ENCODE measurements at regions not wholly inside any gene's neighbourhood (a gene's known extent, or its start where the extent isn't known, plus 50 kb on each side); places are given as distances from the start of the nearest gene placed in this dataset.

DNA sequence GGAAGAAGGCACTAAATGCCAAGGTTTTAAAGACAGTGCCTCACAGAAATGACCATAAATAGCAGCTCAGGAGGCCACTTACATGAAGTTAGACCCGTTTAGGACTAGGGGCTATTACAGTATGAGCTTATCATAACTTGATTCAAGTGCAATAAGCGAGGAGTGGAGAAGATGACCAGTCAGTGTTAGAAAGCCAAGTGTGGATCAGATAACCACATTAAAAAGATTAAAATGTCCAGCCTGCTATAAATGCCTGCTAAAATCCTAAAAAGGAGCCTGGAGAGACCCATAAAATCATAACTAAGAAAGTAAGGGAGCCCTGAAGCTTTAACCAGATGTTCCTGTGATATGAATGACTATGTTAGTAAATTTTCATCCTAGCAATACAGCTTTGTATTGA lies 117.5 kb upstream of the ZNF521 start:
- TF ChIP-seq, protein P1, sequence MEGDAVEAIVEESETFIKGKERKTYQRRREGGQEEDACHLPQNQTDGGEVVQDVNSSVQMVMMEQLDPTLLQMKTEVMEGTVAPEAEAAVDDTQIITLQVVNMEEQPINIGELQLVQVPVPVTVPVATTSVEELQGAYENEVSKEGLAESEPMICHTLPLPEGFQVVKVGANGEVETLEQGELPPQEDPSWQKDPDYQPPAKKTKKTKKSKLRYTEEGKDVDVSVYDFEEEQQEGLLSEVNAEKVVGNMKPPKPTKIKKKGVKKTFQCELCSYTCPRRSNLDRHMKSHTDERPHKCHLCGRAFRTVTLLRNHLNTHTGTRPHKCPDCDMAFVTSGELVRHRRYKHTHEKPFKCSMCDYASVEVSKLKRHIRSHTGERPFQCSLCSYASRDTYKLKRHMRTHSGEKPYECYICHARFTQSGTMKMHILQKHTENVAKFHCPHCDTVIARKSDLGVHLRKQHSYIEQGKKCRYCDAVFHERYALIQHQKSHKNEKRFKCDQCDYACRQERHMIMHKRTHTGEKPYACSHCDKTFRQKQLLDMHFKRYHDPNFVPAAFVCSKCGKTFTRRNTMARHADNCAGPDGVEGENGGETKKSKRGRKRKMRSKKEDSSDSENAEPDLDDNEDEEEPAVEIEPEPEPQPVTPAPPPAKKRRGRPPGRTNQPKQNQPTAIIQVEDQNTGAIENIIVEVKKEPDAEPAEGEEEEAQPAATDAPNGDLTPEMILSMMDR (conservative IDR thresholded peaks at IDR 0.05): no peak
- no peak for TF ChIP-seq ZFX (IDR thresholded peaks at IDR 0.05)
